Neural progenitor cell (in vitro differentiated cells): ENCODE measurements at regions not wholly inside any gene's neighbourhood (a gene's known extent, or its start where the extent isn't known, plus 50 kb on each side); places are given as distances from the start of the nearest gene placed in this dataset.

Experiments used
- CTCF ChIP-seq: fragments of 200-600 bp; sonication (generic); IDR thresholded peaks from 2 replicates; pipeline ENCODE4 v1.5.1; 2017; ENCODE audit warnings: antibody characterized with exemption, mild to moderate bottlenecking
- EZH2 ChIP-seq: fragments of 200-600 bp; sonication (generic); IDR thresholded peaks from 2 replicates; pipeline ENCODE4 v1.6.1; 2017; ENCODE audit warnings: antibody characterized with exemption, mild to moderate bottlenecking, moderate library complexity
- EZH2phosphoT487 ChIP-seq: fragments of 200-600 bp; sonication (generic); IDR thresholded peaks from 2 replicates; pipeline ENCODE4 v1.6.1; 2017; ENCODE audit warnings: antibody characterized with exemption

- no peak for TF ChIP-seq CTCF
- no peak for TF ChIP-seq EZH2
- TF ChIP-seq EZH2phosphoT487, result no peak
These were observed 127.6 kb upstream of the TRHDE start for GRCh38 chr12:72144553-72144952.
